ENCODE measurements at regions not wholly inside any gene's neighbourhood (a gene's known extent, or its start where the extent isn't known, plus 50 kb on each side); places are given as distances from the start of the nearest gene placed in this dataset.

- no peak overlapping the region for H3K27ac ChIP-seq
- no peak overlapping the region for H3K4me3 ChIP-seq
- in situ Hi-C loops (cut with MboI; ENCODE audit: low sequenced_read_pairs in 4 of 4), result no loop called here
- peaks cover 0 to 4% of the 10 kb centered on the region in 2 donors for H3K4me1 ChIP-seq
- DNase-seq, result no peak
- H3K36me3 ChIP-seq, result no peaks in the 10 kb centered on the region
- intact Hi-C loops (cut with DNase I; ENCODE audit: low total_unique reads), result no loop called here
- no peaks in the 10 kb centered on the region for H3K27me3 ChIP-seq
- TF ChIP-seq POLR2A (IDR thresholded peaks at IDR 0.05), result no peak
- TF ChIP-seq CTCF (IDR thresholded peaks at IDR 0.05 in 4 of 5, conservative IDR thresholded peaks at IDR 0.05 in 1 of 5), result no peak
- H3K9me3 ChIP-seq, result no peaks in the 10 kb centered on the region
- no peak for ATAC-seq
Measured at GRCh38 chr10:118841881-118842605, 87.3 kb upstream of the CACUL1 start.

GRCh38 chr10:118842843-118843624 lies 88.3 kb upstream of the CACUL1 start:
- Histone ChIP-seq H3K36me3 (no peaks in the 10 kb centered on the region), H3K27ac (no peak overlapping the region), H3K9me3 (no peaks in the 10 kb centered on the region), H3K27me3 (no peaks in the 10 kb centered on the region), H3K4me1 (peaks cover 0 to 4% of the 10 kb centered on the region in 2 donors), H3K4me3 (no peak overlapping the region)
- in situ Hi-C loops (cut with MboI; ENCODE audit: low sequenced_read_pairs in 4 of 4) (no loop called here), intact Hi-C loops (cut with DNase I; ENCODE audit: low total_unique reads) (no loop called here)
- ATAC-seq (no peak), DNase-seq (no peak)
- TF ChIP-seq POLR2A (IDR thresholded peaks at IDR 0.05), result no peak
- TF ChIP-seq CTCF (IDR thresholded peaks at IDR 0.05 in 4 of 5, conservative IDR thresholded peaks at IDR 0.05 in 1 of 5), result no peak

GRCh38 chr10:118843647-118844265 lies 89.0 kb upstream of the CACUL1 start:
- Histone ChIP-seq H3K9me3 (no peaks in the 10 kb centered on the region), H3K36me3 (no peaks in the 10 kb centered on the region), H3K4me3 (no peak overlapping the region), H3K27me3 (no peaks in the 10 kb centered on the region), H3K27ac (no peak overlapping the region), H3K4me1 (peaks cover 0 to 4% of the 10 kb centered on the region in 2 donors)
- no peak for DNase-seq
- no peak for ATAC-seq
- intact Hi-C loops (cut with DNase I; ENCODE audit: low total_unique reads), result no loop called here
- in situ Hi-C loops (cut with MboI; ENCODE audit: low sequenced_read_pairs in 4 of 4), result no loop called here
- TF ChIP-seq CTCF (IDR thresholded peaks at IDR 0.05 in 4 of 5, conservative IDR thresholded peaks at IDR 0.05 in 1 of 5) (no peak), POLR2A (IDR thresholded peaks at IDR 0.05) (no peak)

- H3K36me3 ChIP-seq, result no peaks in the 10 kb centered on the region
- no peak overlapping the region for H3K4me3 ChIP-seq
- no peak overlapping the region for H3K27ac ChIP-seq
- ATAC-seq, result no peak
- H3K27me3 ChIP-seq, result no peaks in the 10 kb centered on the region
- H3K9me3 ChIP-seq, result no peaks in the 10 kb centered on the region
- in situ Hi-C loops (cut with MboI; ENCODE audit: low sequenced_read_pairs in 4 of 4) (no loop called here), intact Hi-C loops (cut with DNase I; ENCODE audit: low total_unique reads) (no loop called here)
- peaks cover 0 to 4% of the 10 kb centered on the region in 2 donors for H3K4me1 ChIP-seq
- no peak for DNase-seq
- TF ChIP-seq CTCF (IDR thresholded peaks at IDR 0.05 in 4 of 5, conservative IDR thresholded peaks at IDR 0.05 in 1 of 5), result no peak
- no peak for TF ChIP-seq POLR2A (IDR thresholded peaks at IDR 0.05)
Measured at GRCh38 chr10:118844731-118845521, 90.2 kb upstream of the CACUL1 start.

Data from gastrocnemius medialis (tissue), 4 donors.